HG03280 (cell line): ENCODE measurements at regions not wholly inside any gene's neighbourhood (a gene's known extent, or its start where the extent isn't known, plus 50 kb on each side); places are given as distances from the start of the nearest gene placed in this dataset.
"Not testable (repeated sequence)": the region's sequence is repeated elsewhere in the genome, so short reads cannot be mapped to it uniquely, and the experiment has no call there.

ENCODE experiments used
- ATAC-seq: cut with Tn5 transposase; IDR thresholded peaks from one replicate; pipeline ENCODE4 v1.9.1; 2021; ENCODE audit warnings: mild to moderate bottlenecking, moderate library complexity; ENCODE audit not compliant: unreplicated experiment

DNA sequence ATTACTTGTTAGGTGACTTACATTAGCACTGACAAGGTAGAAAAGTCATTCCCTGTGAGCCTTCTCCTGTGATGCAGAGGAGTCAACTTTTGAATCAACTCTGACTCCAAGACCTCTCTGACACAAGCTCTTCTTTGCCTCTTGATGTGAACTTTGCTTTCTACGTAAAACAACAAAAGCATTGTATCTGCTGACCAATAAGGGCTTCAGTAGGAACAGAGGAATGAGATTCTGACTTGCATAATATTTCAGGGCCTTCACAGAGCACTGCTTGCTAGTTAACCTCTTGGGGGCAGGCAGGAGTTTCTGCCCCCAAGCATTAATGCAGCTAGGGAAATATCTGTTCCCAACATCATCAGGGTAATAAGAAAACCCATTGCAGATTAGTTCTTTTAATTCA is 791.5 kb downstream of the BCL11A start:
- no peak for ATAC-seq

DNA sequence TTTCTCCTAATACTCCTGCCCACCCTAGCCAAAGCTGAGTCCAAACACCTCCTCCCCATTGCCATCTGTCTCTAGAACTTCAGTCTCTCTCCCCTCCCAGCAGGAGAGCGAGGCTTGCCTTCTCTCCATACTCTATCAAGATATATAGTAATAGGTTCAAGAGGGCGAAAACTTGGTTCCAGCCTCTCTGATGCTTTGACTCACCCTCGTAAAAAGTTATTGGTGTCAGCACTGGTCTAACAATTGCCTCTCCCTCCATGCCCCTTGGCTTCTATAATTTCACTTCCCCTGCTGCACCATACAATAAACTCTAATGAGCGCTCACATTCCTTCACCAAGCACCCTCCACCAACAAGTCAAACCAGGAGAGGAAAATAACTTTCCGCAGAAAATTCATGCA is 797.3 kb downstream of the BCL11A start:
- no peak for ATAC-seq

DNA sequence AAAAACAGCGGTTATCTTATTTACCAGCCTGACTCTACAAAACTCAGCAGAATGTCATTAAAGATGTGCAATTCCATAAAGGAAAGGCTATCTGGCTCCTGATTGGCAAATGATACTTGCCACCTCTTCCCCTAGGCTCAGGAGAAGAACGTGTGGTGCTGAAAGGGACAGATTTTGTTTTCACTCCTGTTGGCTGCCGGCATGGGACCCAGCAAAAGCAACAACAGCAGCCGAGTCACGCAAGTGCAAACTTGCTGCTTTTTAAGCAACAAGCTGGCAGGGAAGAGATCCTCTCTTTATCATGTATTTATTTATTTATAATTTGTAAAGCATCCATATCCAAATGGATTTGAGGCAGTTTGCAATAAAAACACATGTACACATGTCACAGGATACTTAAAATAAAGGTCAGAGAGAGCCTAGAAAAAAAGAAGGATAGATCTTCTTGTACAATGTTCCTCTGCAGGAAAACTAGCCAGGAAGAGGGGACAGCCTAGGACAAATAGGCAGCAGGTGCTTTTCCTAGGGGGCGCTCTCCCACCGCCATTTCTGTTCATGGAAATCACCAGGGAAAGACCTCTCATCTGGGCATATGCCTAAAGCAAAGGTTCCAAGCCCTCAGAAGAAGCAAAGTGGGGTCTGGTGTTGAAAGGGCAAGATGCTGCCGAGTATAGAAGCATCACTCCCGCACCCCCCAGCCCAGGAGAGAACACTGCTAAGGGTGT is 799.3 kb downstream of the BCL11A start:
- no peak for ATAC-seq

DNA sequence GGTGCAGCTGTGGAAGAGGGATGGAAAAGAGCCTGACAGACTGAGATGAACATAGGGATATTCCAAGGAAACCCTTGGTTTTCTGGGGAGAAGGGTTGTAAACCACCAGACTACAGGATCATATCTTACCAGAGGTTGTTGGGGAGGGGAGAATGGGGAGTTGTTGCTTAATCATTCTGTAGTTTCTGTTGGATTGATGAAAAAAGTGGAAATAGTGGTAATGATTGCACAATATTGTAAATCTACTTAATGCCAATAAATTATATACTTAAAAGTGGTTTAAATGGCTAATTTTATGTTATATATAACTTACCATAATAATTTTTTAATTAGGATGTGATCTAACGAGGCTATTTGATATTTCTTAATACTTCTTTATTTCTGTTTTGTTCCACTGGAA is 800.9 kb downstream of the BCL11A start:
- no peak for ATAC-seq

DNA sequence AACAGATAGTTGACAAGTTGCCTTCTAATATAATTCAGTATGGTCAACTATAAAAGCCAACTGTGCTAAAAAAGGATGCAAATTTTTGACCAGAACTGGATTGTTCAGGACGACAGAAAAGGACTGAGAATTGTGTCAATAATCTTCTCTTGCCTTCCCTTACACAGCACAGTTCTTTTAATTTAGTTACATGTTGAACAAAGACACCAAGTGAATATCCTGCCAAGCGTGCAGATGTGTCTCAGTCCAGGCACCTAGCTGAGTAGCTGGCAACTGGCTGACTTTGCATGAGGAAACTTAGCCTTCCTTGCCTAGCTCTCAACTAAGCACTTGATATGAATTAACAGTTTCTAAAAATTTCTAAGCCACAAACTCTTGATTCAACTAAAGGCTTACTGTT is 801.4 kb downstream of the BCL11A start:
- ATAC-seq = no peak

DNA sequence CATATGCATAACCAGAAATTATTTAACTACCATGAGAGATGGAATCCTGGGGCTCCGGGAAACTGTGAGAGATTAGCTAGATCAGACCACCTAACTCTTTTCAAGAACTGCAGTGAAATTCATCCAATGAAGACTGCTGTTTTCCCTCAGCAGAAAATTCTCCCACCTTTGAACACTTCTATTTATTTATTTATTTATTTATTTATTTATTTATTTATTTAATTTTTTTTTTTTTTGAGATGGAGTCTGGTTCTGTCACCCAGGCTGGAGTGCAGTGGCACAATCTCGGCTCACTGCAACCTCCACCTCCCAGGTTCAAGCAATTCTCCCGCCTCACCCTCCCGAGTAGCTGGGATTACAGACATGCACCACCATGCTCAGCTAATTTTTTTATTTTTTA is 802.2 kb downstream of the BCL11A start:
- ATAC-seq = not testable (repeated sequence)

DNA sequence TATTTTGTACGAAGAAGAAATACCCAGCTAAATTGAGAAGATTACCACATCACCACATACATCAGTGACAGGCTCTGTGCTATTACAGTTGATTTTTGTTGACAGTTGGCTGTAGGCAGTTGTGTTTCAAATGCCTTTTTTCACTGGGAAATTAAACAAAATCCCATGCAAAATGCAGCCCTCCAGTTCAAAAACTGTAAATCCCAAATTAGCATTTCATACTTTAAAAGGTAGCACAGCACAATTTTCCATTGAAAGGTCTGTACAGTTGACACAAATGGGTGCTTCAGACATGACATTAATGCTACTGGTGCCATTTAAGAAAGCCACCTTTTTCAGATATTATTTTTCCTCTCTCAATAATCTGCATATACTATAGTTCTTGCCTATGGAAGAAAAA is 807.2 kb downstream of the BCL11A start:
- ATAC-seq = no peak

DNA sequence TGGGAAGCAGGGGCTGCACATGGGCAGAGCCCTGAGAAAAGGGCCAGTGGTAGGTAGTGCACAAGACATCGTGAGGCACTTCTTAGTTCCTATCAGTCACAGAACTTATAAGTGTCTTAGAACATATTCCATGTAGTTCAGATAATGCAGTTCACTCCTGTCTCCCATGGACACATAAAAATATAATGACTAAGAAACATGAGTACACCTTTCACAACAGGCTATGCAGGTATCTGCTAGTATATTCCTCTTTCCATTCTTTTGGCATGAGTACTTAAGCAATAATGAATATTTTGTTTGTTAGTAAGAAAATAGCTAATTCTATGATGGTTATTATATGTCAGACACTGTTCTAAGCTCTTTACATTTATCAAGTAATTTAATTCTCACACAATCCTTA is 808.4 kb downstream of the BCL11A start:
- no peak for ATAC-seq

DNA sequence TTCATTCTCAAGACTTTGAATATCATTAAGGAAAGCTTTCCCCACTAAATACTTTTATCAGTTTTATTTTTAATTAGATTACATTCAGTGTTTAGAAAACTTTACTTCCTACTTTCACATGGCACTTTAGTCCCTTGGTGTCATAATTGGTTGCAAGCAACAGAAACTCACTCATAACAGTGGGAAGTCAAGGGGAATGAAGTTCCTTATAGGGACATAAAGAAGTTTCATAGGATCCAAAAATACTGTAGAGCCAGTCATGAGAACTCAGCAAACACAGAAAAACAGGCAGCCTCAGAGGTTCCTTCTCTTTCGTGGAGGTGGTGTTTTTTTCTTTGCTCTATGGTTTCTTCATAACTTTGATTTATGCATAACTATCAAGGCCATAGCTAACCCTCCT is 809.0 kb downstream of the BCL11A start:
- no peak for ATAC-seq

DNA sequence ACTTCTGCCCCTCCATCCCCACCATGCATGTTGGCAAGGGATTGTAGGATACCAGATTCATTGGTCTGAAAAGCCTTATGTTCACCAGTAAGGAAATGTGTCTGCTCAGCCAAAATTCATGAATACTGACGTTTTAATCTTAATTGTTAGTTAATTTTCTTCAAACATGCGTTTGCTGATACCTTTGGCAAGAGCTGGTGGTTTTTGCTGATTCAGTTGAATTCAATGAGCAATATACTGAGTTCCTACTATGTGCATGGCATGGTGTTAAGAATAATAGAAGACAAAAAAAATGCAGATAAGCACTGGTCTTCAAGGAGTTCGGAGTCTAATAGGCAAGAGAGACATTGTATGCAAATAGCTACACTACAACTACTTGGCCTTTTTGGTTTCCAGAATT is 811.6 kb downstream of the BCL11A start:
- ATAC-seq = no peak

DNA sequence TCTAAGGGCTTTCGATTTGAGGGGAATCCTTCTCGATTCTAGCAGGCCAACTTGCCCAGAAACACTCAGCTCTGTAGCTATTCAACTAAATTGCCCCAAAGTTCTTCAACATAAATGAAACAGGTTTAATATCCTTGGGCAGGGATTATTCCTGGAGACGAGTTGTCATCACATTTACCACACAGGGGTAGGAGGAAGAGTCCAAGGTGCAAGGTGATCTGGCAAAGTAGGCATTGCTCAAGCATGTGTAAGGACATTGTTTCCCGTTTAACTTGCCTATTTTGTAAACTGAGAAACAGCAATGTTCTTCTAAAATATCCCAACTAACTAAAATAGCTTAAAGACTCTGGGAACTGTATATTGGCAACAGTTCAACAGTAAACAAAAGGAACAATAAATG is 814.3 kb downstream of the BCL11A start:
- ATAC-seq = no peak

DNA sequence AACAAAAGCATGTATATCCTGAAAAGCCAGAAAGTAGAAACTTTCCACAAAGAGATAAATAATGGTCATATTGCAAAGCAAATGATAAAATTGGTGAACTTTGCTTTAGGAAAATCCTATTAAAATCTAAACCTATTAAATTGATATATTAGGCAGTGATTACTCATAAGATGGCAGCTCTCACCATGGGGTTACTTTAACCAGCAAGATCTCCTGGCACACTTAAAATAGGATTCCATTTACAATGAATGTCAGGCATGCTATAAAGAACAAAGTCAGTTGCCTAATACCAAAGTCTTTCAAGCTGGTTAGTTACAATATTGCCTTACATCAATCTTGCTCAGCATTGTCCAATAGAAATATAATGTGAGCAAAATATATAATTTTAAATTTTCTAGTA is 816.2 kb downstream of the BCL11A start:
- ATAC-seq = no peak

DNA sequence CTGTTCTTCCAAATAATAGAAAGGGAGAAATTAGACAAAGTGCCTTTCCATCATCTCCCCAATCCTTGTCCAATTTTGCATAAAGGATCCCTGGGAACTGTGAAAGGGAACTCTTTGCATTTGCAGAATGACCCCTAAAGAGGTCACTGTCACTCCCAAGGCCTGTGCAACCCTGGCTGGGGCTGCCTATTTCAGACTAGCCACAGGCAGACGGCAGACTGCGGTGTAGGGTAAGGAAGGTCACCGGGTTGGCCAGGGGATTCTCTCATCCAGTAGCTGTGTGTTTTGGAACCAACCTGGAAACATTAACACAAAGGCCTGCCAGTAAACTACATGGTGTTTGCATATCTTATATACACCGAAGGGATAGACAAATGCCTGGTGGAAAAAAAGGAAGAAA is 818.7 kb downstream of the BCL11A start:
- no peak for ATAC-seq

DNA sequence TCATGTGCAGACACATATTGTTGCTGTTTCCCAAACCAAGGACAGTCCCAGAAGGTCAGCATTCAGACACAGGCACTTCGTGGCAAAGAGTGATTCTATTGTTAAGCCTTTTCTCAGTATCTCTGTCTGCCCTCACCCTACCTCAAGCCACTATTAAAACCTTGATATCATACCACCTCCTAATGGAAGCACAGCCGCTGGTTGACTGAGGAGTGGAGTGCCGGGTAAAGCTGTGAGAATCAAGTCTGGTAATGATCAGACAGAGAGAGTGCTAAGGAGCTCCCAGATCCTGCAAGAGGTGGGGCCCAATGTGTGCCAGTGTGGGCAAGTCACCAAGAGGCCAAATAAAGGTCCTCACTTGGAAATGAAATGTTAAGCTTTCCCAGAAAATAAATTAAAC is 819.5 kb downstream of the BCL11A start:
- ATAC-seq = no peak

DNA sequence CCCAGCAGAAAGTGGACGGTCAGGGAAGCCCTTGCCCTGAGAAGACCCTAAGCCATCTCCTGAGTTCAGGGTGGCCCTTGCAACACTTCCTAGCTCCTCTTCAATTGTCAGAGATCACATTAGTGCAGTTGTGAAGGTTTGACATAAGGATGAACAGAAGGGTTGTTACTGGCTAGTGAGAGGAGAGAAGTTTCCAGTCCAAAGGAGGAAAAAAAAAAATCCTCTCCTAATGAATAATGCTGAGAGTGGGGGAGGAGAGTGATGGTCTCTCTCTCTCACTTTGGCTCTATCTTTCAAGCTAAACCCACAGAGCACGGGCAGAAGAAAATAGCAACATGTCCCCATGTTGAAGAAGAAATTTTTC is 819.9 kb downstream of the BCL11A start:
- no peak for ATAC-seq

DNA sequence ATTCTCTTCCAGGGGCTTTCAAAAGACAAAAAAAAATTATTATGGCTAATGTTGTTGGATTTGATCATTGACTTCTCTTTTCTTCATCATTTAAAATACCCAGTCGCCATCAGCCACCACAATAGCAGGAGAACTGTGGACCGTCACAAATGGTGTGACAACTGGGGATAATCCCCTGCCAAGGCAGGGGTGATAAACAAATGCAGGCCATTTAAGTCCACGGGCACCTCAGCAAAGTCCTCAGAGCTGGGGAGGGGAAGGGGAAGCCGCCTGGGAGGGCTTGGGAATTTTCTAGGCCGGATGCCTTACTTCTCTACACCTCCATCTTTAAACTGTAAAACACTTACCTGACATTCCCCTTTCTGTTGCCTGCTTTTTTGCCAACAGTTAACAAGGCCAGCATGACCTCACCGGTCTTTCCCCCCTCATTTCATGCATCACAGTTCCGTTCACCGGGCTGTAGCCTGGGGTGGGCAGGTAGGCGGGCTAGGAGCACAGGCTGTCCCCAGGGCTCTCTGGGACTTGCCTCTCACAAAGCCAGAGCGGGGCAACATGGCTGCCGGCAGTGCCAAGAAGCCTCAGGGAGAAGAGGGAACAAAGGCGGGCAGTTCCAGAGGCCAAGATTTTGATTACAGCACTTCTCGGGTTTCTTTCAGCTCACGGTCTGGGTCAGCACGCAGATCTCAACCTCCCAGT is 820.4 kb downstream of the BCL11A start:
- no peak for ATAC-seq

DNA sequence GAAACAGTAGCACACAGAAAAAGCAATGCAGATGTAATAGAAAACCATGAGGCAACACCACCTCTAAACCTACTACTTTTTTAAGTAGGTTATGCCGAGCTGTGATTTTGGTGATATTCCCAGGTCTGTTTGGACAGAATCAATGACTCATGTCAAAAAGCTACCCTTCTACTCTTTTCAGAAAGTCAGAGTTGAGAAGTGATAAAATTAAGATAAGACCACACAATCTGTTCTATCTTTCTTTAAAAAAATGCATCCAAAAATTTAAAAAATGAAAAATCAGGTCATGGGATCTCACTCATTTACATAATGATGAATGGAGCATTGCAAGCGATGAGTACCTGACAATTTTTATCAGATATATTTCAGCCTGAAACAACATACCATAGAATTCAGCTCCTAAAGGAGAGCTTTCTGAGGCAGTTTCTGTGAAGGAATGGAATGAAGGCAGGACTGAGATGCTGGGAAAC is 826.3 kb downstream of the BCL11A start:
- no peak for ATAC-seq

DNA sequence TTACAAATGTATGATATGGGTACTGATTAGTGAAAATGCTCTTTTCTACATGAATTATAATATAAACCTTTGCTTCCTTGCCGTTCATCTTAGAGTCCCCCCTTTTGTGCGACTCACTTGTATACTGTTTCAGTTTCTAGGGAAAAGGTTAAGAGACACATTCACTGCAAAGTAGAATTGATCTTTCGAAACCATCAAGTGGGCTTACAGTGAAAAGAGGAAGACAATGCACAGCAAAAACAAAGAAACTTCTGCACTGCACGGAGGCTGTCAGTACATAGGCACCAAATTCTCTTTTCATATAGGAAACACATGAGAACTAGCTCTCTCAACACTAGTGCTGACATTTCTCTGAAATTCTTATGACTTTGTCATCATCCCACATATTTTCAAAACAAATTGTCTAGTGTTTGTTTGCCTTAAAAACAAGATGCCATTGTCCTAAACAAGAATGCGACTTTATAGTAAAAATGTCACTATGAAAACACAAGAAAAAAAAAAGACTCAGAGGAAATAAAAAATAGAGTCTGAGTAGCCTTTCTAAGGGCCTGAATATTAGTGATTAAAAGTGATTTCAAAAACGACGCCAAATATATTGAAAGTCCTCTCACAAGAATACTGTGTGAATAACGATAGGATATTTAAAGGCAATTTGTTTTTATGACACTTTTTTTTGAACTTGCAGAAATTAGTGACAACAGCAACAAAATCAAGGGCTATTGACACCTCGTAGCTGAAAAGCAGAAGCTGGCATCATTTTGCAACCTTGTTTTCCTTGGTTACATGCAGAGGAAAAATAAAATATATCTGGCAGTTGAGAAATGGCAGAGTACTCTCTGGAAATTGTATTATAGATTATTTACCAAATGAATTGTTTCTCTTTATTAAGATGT is 827.0 kb downstream of the BCL11A start:
- ATAC-seq = no peak

DNA sequence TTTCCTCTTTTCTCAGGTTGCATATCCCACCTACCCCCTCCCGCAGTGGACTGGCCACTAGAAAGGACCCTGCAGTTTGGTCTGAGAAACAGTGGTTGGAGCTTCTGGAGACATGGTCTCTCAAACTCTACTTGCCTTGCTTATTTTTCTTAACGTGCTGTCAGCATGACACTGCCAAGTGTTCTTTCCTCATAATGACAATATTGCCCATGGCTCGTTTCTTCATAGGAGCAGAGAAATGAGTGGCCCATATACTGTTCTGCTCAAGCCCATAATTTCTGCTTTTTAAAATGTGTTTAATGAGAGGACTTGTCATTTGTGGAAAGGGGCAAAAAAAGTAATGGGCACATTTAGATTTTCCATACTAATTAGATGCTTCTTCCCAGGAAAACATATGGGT is 828.7 kb downstream of the BCL11A start:
- no peak for ATAC-seq

DNA sequence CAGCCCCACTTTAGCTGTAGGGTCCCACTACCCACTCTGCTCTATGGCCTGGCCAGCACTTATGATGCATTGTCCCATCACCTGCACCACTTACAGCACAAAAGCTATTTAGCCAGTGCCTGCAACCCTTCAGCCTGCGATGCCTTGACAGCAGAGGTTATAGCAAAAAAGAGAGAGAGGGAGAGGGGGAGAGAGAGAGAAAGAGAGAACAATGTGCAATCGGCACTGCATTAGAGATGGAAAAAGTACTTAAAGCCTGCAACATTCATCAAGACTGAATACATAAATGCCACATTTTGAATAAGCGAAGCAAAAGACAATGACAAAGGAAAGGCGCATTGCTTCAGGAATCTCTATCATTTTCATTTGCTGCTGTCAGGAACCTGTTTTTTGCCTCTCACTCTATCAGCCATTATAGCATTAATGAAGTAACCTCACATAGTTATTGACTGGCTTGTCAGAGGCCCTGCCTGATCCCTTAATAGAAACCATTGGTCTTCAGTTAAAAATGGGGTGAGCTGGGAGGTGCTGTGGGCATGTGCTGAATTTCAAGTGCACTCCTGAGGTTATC is 833.1 kb downstream of the BCL11A start:
- no peak for ATAC-seq

DNA sequence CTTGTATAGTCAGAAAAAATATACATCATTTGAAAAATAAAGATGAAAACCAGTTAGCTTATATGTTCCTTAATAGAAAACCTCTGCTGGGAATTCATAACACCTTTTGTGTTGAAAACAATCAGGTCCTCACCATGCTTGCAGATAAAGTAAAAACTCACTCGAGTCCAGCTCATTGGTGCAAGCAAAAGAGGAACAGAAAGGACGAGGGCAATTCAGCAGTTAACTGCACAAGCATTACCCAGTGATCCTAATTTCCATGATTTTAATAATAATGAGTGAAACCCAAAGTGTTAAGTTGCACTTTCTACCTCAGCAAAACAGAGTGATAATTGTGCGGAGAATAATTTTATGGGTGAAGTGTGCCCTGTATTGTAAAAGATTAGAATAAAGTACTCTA is 839.9 kb downstream of the BCL11A start:
- ATAC-seq = no peak
